ENCODE measurements at regions not wholly inside any gene's neighbourhood (a gene's known extent, or its start where the extent isn't known, plus 50 kb on each side); places are given as distances from the start of the nearest gene placed in this dataset.

GRCh38 chr13:38103851-38104250, 234.3 kb upstream of the TRPC4 start:
- Histone ChIP-seq H3K9me3 (ENCODE audit: control insufficient read depth, insufficient read depth, low read length) (no peaks in the 10 kb centered on the region), H3K4me3 (ENCODE audit: insufficient read depth, low read depth, low read length) (no peak overlapping the region), H3K79me1 (ENCODE audit: low read depth in 1 of 2, low read length in 2 of 2) (no peaks in the 10 kb centered on the region), H2AFZ (replicated peaks; ENCODE audit: low read length, poor library complexity) (no peak overlapping the region), H4K5ac (ENCODE audit: low read depth, low read length) (no peak overlapping the region), H3K9ac (ENCODE audit: low read depth, low read length) (no peak overlapping the region), H4K20me1 (ENCODE audit: insufficient read depth, low read length) (no peaks in the 10 kb centered on the region), H3K18ac (ENCODE audit: low read depth, low read length) (no peak overlapping the region), H2AK9ac (replicated peaks; ENCODE audit: low read depth, low read length, poor library complexity) (no peak overlapping the region), H3K36me3 (ENCODE audit: control insufficient read depth, insufficient read depth, low read length) (no peaks in the 10 kb centered on the region), H3K23ac (ENCODE audit: low read depth, low read length) (no peak overlapping the region), H3K9me1 (ENCODE audit: insufficient read depth, low read length) (no peaks in the 10 kb centered on the region), H2AK5ac (ENCODE audit: low read depth, low read length) (no peak overlapping the region), H4K8ac (ENCODE audit: low read depth in 2 of 2, low read length in 2 of 2) (no peak overlapping the region), H3K4me1 (ENCODE audit: control insufficient read depth, insufficient read depth, low read length) (no peaks in the 10 kb centered on the region), H3K4me2 (ENCODE audit: low read depth, low read length) (no peak overlapping the region), H3K4ac (ENCODE audit: low read depth, low read length) (no peak overlapping the region), H3K27ac (ENCODE audit: insufficient read depth, low read length) (no peak overlapping the region), H3K14ac (replicated peaks; ENCODE audit: low read depth, low read length) (no peak overlapping the region), H2BK20ac (ENCODE audit: low read depth, low read length) (no peak overlapping the region), H2BK15ac (ENCODE audit: low read depth, low read length) (no peak overlapping the region), H4K91ac (ENCODE audit: insufficient read depth, low read depth, low read length) (no peak overlapping the region), H3K56ac (ENCODE audit: extremely low read depth, insufficient read depth, low read length) (no peak overlapping the region), H2BK5ac (ENCODE audit: low read depth, low read length, poor library complexity, severe bottlenecking) (no peak overlapping the region), H2BK120ac (ENCODE audit: low read depth, low read length) (no peak overlapping the region), H3K27me3 (ENCODE audit: control insufficient read depth, insufficient read depth, low read length) (no peaks in the 10 kb centered on the region)
- POLR2A ChIA-PET (ENCODE audit: unreplicated experiment) = no interaction called here
- TF ChIP-seq CEBPB (IDR thresholded peaks at IDR 0.05; ENCODE audit: low read depth, low read length) (no peak), NFE2L2 (IDR thresholded peaks at IDR 0.05; ENCODE audit: low read depth, low read length) (no peak), BHLHE40 (IDR thresholded peaks at IDR 0.05; ENCODE audit: low read depth, low read length) (no peak), CHD1 (IDR thresholded peaks at IDR 0.05; ENCODE audit: low read depth, low read length) (no peak), RFX5 (IDR thresholded peaks at IDR 0.05; ENCODE audit: low read depth, low read length) (no peak), MAZ (IDR thresholded peaks at IDR 0.05; ENCODE audit: borderline replicate concordance, low read depth, low read length) (no peak), RCOR1 (IDR thresholded peaks at IDR 0.05; ENCODE audit: insufficient replicate concordance, low read length) (no peak), CTCF (conservative IDR thresholded peaks at IDR 0.05; ENCODE audit: low read depth, low read length) (no peak), USF2 (IDR thresholded peaks at IDR 0.05; ENCODE audit: low read depth, low read length) (no peak), FOS (IDR thresholded peaks at IDR 0.05; ENCODE audit: low read depth, low read length) (no peak), SMC3 (IDR thresholded peaks at IDR 0.05; ENCODE audit: low read depth, low read length) (no peak), RAD21 (IDR thresholded peaks at IDR 0.05; ENCODE audit: low read length) (no peak), ELK1 (IDR thresholded peaks at IDR 0.05; ENCODE audit: borderline replicate concordance, low read depth, low read length) (no peak), MXI1 (IDR thresholded peaks at IDR 0.05; ENCODE audit: borderline replicate concordance, low read depth, low read length) (no peak)
- ATAC-seq (ENCODE audit: low read depth) (no peak), DNase-seq (no peak)
- no TSS peak for BruUV-seq (replicated peaks)
- dilution Hi-C loops (cut with HindIII; ENCODE audit: low sequenced_read_pairs, unreplicated experiment) (no loop called here), in situ Hi-C loops (cut with MboI; ENCODE audit: low sequenced_read_pairs) (no loop called here), intact Hi-C loops (cut with micrococcal nuclease) (no loop called here)
- CTCF ChIA-PET = interaction anchor here (0.6 kb wide), 2 partner anchors 19 to 448 kb away, joined by 3 to 5 read pairs; no protein-coding TSS in a partner anchor
